ENCODE measurements at regions not wholly inside any gene's neighbourhood (a gene's known extent, or its start where the extent isn't known, plus 50 kb on each side); places are given as distances from the start of the nearest gene placed in this dataset.

GRCh38 chr2:12641441-12641840 lies 75.3 kb upstream of the TRIB2 start:
- TF ChIP-seq SREBF2 (IDR thresholded peaks at IDR 0.05): no peak
- TF ChIP-seq POLR2A (IDR thresholded peaks at IDR 0.05; ENCODE audit: low read length): no peak
- no peak for TF ChIP-seq CTCF (IDR thresholded peaks at IDR 0.05)
- no peak for TF ChIP-seq E2F6 (IDR thresholded peaks at IDR 0.05; ENCODE audit: borderline replicate concordance, low read depth)
- TF ChIP-seq REST (IDR thresholded peaks at IDR 0.05): no peak
- no peak for TF ChIP-seq ELK1 (IDR thresholded peaks at IDR 0.05; ENCODE audit: low read depth, low read length)
- TF ChIP-seq POLR2AphosphoS2 (conservative IDR thresholded peaks at IDR 0.05; ENCODE audit: low read length): no peak
- TF ChIP-seq TP53 (CRISPR knock-in tag; IDR thresholded peaks at IDR 0.05): no peak
- no peak for TF ChIP-seq MYC (IDR thresholded peaks at IDR 0.05; ENCODE audit: borderline replicate concordance, low read length)
- TF ChIP-seq PBX3 (IDR thresholded peaks at IDR 0.05): no peak
- no peak for TF ChIP-seq CEBPB (IDR thresholded peaks at IDR 0.05)
- no peak for TF ChIP-seq MAFK (IDR thresholded peaks at IDR 0.05; ENCODE audit: partially characterized antibody)

Measured in A549 (cell line).